NCI-H526 treated with DMSO at 0.1 percent for 48 hours (cell line): ENCODE measurements at regions not wholly inside any gene's neighbourhood (a gene's known extent, or its start where the extent isn't known, plus 50 kb on each side); places are given as distances from the start of the nearest gene placed in this dataset.
"Not testable (repeated sequence)": the region's sequence is repeated elsewhere in the genome, so short reads cannot be mapped to it uniquely, and the experiment has no call there.

Experiments
- DNase-seq: peaks from one replicate; lab custom pipeline; 2025; lab: John Stamatoyannopoulos, UW

DNA sequence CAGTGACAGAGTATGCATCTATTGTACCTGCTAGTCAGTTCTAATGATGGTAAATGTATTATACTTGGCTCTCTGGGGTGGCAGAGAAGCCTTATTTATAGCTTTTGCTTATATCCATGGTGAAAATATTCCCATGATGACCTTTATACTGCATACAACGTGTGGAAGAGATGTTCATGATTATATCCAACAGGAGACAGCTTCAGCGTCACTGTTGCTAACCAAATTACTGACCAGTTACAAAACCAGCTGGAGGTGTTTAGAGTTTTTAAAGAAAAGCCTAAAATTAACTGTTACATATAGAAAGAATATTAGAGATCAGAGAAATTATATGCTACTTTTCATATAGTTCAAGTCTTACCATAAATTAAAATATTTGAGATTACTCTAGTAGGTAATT lies 280.8 kb downstream of the ETV1 start:
- no peak for DNase-seq

DNA sequence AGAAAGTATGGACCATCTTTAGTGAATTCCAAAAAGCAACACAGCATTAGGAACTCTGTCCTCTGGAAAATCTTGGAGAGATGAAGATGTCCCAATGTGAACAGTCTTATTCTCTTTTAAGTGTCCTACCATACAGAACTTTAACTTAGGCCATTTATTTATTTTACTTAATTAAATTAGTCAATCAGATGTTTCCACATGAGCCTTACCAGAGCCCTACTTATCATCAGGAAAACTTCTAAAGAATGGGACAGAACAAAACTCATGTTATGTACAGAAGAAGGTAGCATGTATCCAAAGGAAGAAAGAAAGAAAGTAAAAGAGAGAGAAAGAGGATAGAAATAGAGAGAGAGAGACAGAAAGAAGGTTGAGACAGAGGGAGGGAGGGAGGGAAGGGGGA lies 276.4 kb downstream of the ETV1 start:
- DNase-seq = no peak

GRCh38 chr7:13715534-13715933 lies 273.9 kb downstream of the ETV1 start:
- DNase-seq = no peak

DNA sequence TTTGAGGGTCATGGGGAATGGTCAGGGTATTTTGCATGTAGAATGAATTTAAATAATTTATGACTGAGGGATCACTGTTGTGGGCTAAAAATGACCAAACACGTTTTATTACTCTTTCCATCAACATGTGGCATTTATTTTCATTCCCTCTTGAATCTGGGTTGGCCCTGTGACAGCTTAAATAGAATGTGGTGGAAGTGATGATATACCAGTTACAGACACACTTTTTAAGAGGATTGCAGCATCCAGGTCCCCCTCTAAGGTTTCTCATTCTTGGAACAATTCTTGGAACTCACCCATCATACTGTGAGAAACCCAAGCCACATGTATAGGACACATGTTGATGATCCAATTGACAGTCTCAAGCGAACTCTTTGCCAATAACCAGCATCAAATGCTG lies 272.4 kb downstream of the ETV1 start:
- no peak for DNase-seq

- DNase-seq = no peak
Observed at GRCh38 chr7:13724191-13724976, 265.1 kb downstream of the ETV1 start.

DNA sequence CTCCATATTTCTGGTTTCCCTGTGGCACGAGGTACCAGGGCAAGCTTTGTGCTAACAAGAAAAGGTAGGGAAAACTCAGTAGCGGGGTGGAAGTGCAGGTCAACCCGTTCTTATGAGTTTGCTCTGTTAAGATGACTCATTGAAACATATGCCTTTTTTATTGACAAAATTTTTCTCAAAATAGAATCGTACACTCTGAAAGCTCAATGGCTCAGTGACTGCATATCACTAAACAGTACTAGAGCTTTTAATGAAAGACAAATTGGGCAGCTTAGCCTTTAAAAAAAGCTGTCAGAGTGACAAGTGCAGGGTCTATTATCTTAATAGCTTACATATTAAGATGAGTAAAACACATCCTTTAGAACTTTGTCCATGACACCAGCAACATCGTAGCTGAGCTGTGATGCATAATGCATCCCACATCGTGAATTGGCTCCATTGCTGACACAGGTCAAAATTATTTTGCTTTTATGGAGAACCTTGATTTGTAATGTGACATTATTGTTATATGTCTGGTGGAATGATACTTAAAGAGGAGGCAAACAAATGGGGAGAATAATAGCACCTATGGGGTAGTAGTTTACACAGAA lies 264.4 kb downstream of the ETV1 start:
- DNase-seq = no peak

- no peak for DNase-seq
Observed at GRCh38 chr7:13725591-13725990, 263.9 kb downstream of the ETV1 start.

GRCh38 chr7:13727279-13727678 lies 262.2 kb downstream of the ETV1 start:
- no peak for DNase-seq

DNA sequence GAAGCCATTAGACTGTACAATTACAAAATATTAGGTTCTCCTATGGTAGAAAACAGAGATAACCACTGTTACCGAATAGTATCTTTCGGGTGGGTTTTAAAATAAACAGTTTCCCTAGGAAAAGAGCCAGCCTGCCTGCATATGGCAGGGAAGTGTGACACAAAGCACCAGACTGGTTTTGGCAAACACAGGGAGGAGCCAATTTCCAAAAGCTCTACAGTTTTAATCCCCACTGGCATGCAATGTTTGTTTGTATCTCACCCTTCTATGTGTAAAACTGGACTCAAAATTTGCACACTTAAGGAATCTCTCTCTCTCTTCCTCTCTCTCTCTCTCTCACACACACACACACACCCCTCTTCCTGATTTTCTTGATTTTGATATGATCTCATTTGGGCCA lies 261.7 kb downstream of the ETV1 start:
- DNase-seq = no peak

DNA sequence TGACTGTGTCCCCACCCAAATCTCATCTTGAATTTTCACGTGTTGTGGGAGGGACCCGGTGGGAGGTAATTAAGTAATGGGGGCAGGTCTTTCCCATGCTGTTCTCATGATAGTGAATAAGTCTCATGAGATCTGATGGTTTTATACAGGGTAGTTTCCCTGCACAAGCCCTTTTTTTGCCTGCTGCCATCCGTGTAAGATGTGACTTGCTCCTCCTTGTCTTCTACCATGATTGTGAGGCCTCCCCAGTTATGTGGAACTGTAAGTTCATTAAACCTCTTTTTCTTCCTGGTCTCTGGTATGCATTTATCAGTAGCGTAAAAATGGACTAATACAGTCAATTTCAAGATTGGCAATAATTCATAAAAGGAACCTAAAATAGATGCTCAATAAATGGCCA lies 261.0 kb downstream of the ETV1 start:
- not testable (repeated sequence) for DNase-seq

- no peak for DNase-seq
Observed at GRCh38 chr7:13731643-13732042, 257.8 kb downstream of the ETV1 start.

DNA sequence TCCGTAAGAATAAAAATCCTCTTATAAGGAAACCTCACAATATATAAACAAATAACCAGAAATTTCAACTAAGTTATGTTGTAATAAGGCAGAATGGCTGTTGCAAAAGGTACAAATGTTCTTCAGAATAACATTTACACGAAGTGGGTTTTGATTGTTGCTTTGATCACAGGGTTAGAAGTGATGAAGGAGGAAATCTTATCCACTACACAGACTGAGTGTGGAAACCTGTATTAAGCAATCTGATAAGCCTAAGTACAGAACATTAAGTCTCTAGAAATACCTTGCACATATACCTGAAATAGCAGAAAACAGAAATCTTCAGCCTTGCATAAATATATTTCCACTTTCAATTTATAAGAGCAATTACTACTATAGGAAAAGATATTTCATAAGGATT lies 251.9 kb downstream of the ETV1 start:
- DNase-seq = no peak

GRCh38 chr7:13742126-13742525 lies 247.3 kb downstream of the ETV1 start:
- no peak for DNase-seq

- DNase-seq = peak; percentile 9
Observed at GRCh38 chr7:13742811-13743210, 246.7 kb downstream of the ETV1 start.

- DNase-seq = no peak
Observed at GRCh38 chr7:13743226-13743625, 246.2 kb downstream of the ETV1 start.

GRCh38 chr7:13745530-13745929 lies 243.9 kb downstream of the ETV1 start:
- DNase-seq = no peak

DNA sequence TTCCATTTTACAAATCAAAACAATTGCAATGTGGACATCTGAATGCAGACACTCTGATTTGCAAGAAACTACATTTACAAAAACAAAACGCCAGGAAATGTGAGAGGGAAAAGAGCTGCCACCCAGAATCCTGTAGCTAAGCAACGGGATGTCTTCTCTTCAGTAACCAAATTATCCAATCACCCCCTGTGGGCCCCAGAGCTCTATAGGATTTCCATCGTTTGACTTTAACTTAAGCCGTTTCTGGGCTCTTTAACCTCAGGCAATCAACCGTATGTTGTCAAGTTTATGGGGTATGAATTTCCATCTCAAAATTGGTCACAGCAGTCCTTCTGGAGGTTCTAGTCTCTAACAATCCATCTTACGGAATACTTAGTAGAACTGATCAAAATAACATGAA lies 240.5 kb downstream of the ETV1 start:
- no peak for DNase-seq

DNA sequence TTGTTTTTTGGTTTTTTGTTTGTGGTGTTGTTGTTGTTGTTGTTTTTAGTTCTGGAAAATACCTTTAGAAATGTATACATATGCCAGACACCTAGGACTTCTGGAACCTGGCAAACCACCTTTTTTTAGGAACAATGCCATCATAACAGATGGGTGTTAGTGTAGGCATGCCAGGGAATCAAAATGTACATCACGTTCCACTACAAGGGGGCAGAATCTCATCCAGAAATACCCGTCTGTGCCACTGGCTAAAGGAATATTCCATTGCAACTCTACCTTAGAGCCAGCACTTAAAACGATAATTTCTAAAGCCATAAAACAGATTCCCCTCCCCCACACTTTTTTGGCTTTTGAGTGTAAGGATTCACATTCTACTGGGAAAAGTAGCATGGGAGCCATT lies 239.8 kb downstream of the ETV1 start:
- no peak for DNase-seq

- DNase-seq = no peak
Observed at GRCh38 chr7:13751766-13752165, 237.7 kb downstream of the ETV1 start.

DNA sequence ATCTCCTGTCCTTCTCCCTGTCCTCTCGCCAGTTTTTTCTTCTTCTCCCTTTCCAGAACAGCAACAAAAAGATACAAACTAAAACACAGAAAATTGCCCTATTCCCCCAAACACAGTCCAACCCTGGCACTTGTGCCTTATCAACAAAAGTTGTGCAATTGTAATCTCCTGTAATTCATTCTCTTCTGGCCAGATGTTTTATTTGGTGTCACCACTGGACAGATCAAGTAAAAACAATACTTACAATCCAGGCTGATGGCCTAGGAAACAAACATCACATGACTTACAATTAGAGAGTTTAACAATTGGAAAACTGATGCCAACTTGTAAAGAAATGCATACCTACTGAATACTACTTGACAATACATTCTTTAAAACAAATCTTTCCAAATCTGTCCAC lies 231.6 kb downstream of the ETV1 start:
- no peak for DNase-seq

DNA sequence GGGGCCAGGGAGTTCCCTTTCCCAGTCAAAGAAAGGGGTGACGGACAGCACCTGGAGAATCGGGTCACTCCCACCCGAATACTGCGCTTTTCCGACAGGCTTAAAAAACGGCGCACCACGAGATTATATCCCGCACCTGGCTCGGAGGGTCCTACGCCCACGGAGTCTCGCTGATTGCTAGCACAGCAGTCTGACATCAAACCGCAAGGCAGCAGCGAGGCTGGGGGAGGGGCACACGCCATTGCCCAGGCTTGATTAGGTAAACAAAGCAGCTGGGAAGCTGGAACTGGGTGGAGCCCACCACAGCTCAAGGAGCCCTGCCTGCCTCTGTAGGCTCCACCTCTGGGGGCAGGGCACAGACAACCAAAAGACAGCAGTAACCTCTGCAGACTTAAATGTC lies 223.6 kb downstream of the ETV1 start:
- not testable (repeated sequence) for DNase-seq

GRCh38 chr7:13770305-13770704 lies 219.2 kb downstream of the ETV1 start:
- DNase-seq = no peak

DNA sequence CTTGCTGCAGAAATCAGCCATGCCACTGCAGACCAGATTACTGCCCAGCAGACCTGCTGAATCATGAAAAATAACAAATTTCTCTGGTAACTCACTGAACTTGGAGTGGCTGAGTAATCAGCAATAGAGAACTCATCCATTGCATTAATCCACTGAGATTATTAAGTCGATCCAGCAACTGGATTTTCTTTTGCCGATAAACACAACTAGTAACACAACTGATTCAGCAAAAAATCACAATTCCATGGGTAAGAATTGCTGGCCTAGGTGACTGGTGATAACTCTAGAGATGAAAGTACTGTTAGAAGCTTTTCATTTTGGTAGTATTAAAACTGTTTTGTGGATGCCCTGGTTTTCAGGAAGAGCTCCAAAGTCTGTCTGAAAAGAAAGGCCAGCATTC lies 214.5 kb downstream of the ETV1 start:
- DNase-seq = no peak

GRCh38 chr7:13777242-13777641 lies 212.2 kb downstream of the ETV1 start:
- DNase-seq = no peak
